Activated naive CD4-positive, alpha-beta T cell treated with anti-CD3 and anti-CD28 coated beads, Interleukin-2, amount 50 U/mL, for 72 hours (primary cell): ENCODE measurements at regions not wholly inside any gene's neighbourhood (a gene's known extent, or its start where the extent isn't known, plus 50 kb on each side); places are given as distances from the start of the nearest gene placed in this dataset.

ENCODE experiments used
- ATAC-seq, 2 donors: fragments of 150-1000 bp; cut with Tn5 transposase; 2 replicates each; pipeline ENCODE4 v1.10.0; 2021; ENCODE audit warnings: mild to moderate bottlenecking in 2 of 2, moderate library complexity in 2 of 2
- DNase-seq, 2 donors: peaks; one replicate each; pipeline ENCODE4 v3.0.0; 2021 to 2022; ENCODE audit warnings: low spot score in 2 of 2
- H3K27ac Mint-ChIP-seq, 2 donors: one replicate each; pipeline ENCODE4 v1.8.0; 2022; ENCODE audit warnings: mild to moderate bottlenecking in 2 of 2, mixed read lengths in 2 of 2
- H3K36me3 Mint-ChIP-seq, 2 donors: one replicate each; pipeline ENCODE4 v1.8.0; 2022; ENCODE audit warnings: mixed read lengths in 2 of 2
- H3K9me3 Mint-ChIP-seq, 2 donors: one replicate each; pipeline ENCODE4 v1.8.0; 2022; ENCODE audit warnings: mixed read lengths in 2 of 2

- Mint-ChIP-seq H3K36me3 (no peaks in the 10 kb centered on the region), H3K27ac (no peak overlapping the region), H3K9me3 (peaks cover 2% of the 10 kb centered on the region in 2 donors)
- DNase-seq (peak in 1 of 2 donors; percentile 28), ATAC-seq (no peak)
These were observed 1028.3 kb downstream of the BRD1 start for GRCh38 chr22:48799227-48799970.

GRCh38 chr22:48798281-48799226, 1029.1 kb downstream of the BRD1 start:
- DNase-seq (peak in 1 of 2 donors; percentile 37), ATAC-seq (no peak)
- Mint-ChIP-seq H3K36me3 (no peaks in the 10 kb centered on the region), H3K27ac (no peak overlapping the region), H3K9me3 (peaks cover 7% of the 10 kb centered on the region in 2 donors)

- H3K9me3 Mint-ChIP-seq: peaks cover 7% of the 10 kb centered on the region in 2 donors
- no peaks in the 10 kb centered on the region for H3K36me3 Mint-ChIP-seq
- H3K27ac Mint-ChIP-seq: no peak overlapping the region
- no peak for DNase-seq
- ATAC-seq: no peak
These were observed 1029.9 kb downstream of the BRD1 start for GRCh38 chr22:48797731-48798130.

GRCh38 chr22:48796310-48797015, 1031.2 kb downstream of the BRD1 start:
- H3K36me3 Mint-ChIP-seq: no peaks in the 10 kb centered on the region
- DNase-seq (no peak), ATAC-seq (no peak)
- peaks cover 7% of the 10 kb centered on the region in 2 donors for H3K9me3 Mint-ChIP-seq
- no peak overlapping the region for H3K27ac Mint-ChIP-seq

GRCh38 chr22:48795664-48796063, 1032.0 kb downstream of the BRD1 start:
- H3K9me3 Mint-ChIP-seq: peaks cover 7% of the 10 kb centered on the region in 2 donors
- H3K36me3 Mint-ChIP-seq: no peaks in the 10 kb centered on the region
- DNase-seq (no peak), ATAC-seq (no peak)
- no peak overlapping the region for H3K27ac Mint-ChIP-seq

- Mint-ChIP-seq H3K9me3 (peaks cover 7% of the 10 kb centered on the region in 2 donors), H3K36me3 (no peaks in the 10 kb centered on the region), H3K27ac (no peak overlapping the region)
- DNase-seq (no peak), ATAC-seq (no peak)
These were observed 1032.8 kb downstream of the BRD1 start for GRCh38 chr22:48794906-48795305.

GRCh38 chr22:48793949-48794348, 1033.7 kb downstream of the BRD1 start:
- Mint-ChIP-seq H3K27ac (no peak overlapping the region), H3K9me3 (peaks cover 7% of the 10 kb centered on the region in 2 donors), H3K36me3 (no peaks in the 10 kb centered on the region)
- ATAC-seq: no peak
- no peak for DNase-seq

- DNase-seq: no peak
- Mint-ChIP-seq H3K9me3 (no peaks in the 10 kb centered on the region), H3K36me3 (no peaks in the 10 kb centered on the region), H3K27ac (no peak overlapping the region)
- ATAC-seq: no peak
These were observed 1041.0 kb downstream of the BRD1 start for GRCh38 chr22:48786679-48786996.

- ATAC-seq: no peak
- no peak overlapping the region for H3K27ac Mint-ChIP-seq
- no peaks in the 10 kb centered on the region for H3K36me3 Mint-ChIP-seq
- DNase-seq: no peak
- no peaks in the 10 kb centered on the region for H3K9me3 Mint-ChIP-seq
These were observed 1041.6 kb downstream of the BRD1 start for GRCh38 chr22:48785792-48786678.

- DNase-seq: no peak
- no peaks in the 10 kb centered on the region for H3K9me3 Mint-ChIP-seq
- no peak for ATAC-seq
- no peak overlapping the region for H3K27ac Mint-ChIP-seq
- H3K36me3 Mint-ChIP-seq: no peaks in the 10 kb centered on the region
These were observed 1042.8 kb downstream of the BRD1 start for GRCh38 chr22:48784701-48785503.

- no peak for ATAC-seq
- no peak for DNase-seq
- Mint-ChIP-seq H3K27ac (no peak overlapping the region), H3K9me3 (no peaks in the 10 kb centered on the region), H3K36me3 (no peaks in the 10 kb centered on the region)
These were observed 1043.8 kb downstream of the BRD1 start for GRCh38 chr22:48783821-48784266.

GRCh38 chr22:48782811-48783511, 1044.7 kb downstream of the BRD1 start:
- DNase-seq (no peak), ATAC-seq (no peak)
- Mint-ChIP-seq H3K9me3 (no peaks in the 10 kb centered on the region), H3K36me3 (peaks cover 0 to 4% of the 10 kb centered on the region in 2 donors), H3K27ac (no peak overlapping the region)

GRCh38 chr22:48782326-48782725, 1045.3 kb downstream of the BRD1 start:
- Mint-ChIP-seq H3K27ac (no peak overlapping the region), H3K9me3 (peaks cover 2 to 4% of the 10 kb centered on the region in 2 donors), H3K36me3 (peaks cover 4 to 10% of the 10 kb centered on the region in 2 donors)
- DNase-seq: no peak
- no peak for ATAC-seq

- H3K9me3 Mint-ChIP-seq: peaks cover 6 to 8% of the 10 kb centered on the region in 2 donors
- DNase-seq (no peak), ATAC-seq (no peak)
- peaks cover 5 to 11% of the 10 kb centered on the region in 2 donors for H3K36me3 Mint-ChIP-seq
- no peak overlapping the region for H3K27ac Mint-ChIP-seq
These were observed 1045.8 kb downstream of the BRD1 start for GRCh38 chr22:48781868-48782267.

GRCh38 chr22:48781391-48781790, 1046.3 kb downstream of the BRD1 start:
- no peak overlapping the region for H3K27ac Mint-ChIP-seq
- peaks cover 6 to 11% of the 10 kb centered on the region in 2 donors for H3K36me3 Mint-ChIP-seq
- ATAC-seq (no peak), DNase-seq (no peak)
- H3K9me3 Mint-ChIP-seq: peaks cover 7 to 9% of the 10 kb centered on the region in 2 donors
